ENCODE measurements at regions not wholly inside any gene's neighbourhood (a gene's known extent, or its start where the extent isn't known, plus 50 kb on each side); places are given as distances from the start of the nearest gene placed in this dataset.
"Not testable (repeated sequence)": the region's sequence is repeated elsewhere in the genome, so short reads cannot be mapped to it uniquely, and the experiment has no call there.

DNA sequence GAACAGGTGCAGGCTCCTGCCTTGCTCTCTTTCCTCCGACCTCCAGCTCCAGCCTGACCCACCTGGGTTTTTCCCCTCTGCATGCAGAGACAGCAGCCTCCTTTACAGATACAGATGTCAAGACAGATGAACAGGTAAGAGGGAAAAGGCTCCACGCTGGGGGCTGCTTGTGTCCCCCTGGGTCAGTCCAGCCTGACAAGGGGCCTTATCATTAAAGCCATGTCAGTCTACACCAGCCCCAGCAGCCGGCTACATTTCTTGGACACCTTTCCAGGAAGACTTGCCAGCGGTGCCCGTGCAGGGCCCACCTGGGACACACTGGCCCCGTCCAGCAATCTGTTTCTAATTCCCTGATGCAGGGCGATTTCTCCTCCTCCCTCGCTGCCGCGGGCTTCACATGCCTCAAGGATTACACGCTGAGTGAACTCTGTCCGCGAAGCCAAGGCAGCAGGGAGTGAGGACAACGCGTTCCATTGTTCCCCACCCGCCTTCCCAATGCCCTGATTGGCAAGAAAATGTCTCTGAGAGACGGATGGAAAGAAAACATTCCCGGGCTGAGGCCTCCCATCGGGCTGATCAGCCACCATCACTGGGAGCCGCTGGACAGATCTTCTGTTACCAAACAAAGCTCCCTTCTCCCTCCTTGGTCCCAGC is 184.7 kb downstream of the C16orf95 start:
- peak; percentile 50 for DNase-seq (ENCODE audit: low read depth)

DNA sequence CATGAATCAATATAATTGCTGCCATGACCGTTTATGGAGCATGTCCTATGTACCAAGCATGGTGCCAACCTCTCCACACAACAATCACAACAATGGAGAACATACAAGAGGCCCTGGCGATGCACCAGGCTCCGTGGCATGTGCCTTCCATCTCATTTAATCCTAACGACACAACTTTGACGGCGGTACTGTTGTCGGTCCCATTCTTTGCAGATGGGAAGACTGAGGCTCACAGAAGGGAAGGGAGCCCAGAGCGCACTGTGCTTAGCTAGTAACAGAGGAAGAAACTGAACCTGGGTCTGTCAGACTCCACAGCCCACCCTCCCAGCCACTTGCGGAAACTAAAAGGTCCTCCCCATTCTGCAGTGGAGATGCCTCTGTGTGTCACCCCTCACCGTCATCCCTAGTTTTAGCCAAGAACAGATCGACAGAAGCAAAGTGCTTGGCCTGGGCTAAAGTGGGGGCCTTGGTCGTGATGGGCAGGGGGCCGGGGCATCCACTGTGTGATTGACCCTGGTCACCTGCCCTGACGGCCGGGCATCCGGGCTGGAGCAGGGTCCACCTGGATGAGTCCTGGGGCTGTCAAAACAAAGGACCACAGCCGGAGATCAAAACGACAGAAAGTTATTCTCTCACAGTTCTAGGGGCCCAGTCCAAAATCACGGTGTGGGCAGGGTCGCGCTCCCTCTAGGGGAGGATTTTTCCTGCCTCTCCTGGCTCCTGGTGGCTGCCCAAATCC is 183.9 kb downstream of the C16orf95 start:
- no peak for DNase-seq (ENCODE audit: low read depth)

DNA sequence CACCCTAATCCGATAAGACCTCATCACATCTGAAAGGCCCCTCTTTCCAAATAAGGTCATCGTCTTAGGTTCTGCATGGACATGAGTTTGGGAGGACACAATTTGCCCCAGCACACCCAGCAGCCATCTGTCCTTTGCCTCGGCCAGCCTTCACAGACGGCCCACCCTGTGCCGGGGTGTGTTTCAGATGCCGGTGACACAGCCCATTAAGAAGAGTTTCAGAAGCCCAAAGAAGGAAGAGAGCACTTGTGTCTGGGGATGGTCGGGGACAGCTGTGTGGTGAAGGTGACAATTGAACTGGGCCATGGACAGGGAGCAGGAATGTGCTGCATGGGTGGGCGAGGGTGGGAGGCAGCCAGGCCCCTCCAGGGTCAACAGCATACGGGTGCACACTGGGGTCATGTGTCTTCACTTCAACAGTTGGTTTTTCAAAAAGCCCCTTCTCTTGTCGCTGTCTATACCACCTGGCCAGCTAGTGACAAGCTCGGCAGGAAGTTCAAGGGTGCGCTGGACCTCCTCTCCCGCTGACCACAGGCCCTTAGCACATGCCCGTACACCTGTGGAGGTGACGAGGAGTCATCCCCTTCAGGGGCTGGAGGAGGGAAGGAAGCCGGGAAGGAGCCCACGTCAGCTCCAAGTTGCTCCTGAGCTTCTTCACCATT is 183.1 kb downstream of the C16orf95 start:
- DNase-seq (ENCODE audit: low read depth), result no peak

DNA sequence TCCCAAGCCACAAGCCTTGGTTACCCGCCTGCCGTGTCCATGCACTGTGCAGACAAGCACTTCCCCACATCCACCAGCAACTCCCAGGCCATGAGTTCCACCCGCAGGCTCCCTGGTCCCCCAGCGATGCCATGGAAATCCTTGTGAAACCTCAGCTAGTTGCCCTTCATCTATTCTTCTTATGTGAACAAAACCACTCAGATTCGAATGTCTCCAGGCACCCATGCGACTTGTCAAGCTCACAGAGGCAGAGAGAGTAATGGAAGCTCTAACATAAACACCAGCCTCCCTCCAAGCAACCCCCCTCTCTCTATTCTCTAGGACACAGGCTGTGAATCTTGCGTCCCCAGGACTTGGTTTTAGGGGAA is 182.6 kb downstream of the C16orf95 start:
- DNase-seq (ENCODE audit: low read depth), result no peak

DNA sequence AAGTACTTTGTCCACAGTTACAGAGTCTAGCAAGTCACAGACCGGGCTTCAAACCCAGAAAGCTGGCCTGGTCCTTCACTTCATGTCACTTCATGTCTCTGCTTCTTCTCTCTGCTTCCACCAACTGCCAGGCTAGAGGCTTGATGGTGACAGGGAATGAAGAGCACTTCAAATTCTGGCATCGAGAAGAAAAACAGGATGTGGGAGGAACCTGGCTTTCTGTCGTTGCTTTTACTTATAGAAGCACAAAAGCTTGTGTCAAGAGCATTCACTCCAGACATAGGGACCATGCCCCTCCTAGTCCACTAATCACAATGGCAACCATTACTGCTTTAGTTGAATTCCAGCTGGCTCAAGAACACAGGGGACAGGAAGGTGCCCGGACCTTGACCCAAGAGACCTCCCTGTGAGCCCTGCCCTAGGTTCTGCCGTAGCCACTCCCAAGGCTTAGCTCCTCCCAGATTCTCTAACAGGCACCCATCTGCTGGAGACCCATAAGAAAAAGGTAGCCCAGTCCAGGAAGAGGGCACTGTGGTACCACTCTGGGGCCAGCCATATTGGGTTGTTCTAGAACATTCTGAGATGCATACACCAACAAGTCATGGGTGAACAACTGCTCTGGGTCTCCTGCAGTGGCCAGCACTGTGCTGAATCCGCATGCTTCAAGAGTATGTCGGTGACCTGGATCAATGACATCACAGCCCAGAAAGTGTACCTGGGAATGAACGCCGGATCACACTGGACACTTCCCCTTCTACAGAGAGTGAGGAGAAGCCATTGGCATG is 181.8 kb downstream of the C16orf95 start:
- no peak for DNase-seq (ENCODE audit: low read depth)

DNA sequence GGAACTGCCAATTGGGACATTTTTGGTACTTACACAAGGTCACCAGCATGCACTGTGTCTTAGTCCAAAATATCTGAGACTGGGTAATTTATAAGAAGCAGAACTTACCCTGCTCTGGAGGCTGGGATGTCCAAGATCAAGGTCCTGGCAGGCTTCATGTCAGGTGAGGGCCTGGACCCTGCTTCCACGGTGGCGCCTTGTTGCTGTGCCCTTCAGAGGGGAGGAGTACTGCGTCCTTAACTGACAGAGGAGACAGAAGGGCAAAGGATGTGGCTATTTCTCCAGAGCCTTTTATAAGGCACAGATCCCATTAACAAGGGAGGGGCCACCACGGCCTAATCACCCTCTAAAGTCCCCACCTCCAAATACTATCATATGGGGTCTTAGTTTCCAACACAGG is 178.9 kb downstream of the C16orf95 start:
- DNase-seq (ENCODE audit: low read depth), result no peak

DNA sequence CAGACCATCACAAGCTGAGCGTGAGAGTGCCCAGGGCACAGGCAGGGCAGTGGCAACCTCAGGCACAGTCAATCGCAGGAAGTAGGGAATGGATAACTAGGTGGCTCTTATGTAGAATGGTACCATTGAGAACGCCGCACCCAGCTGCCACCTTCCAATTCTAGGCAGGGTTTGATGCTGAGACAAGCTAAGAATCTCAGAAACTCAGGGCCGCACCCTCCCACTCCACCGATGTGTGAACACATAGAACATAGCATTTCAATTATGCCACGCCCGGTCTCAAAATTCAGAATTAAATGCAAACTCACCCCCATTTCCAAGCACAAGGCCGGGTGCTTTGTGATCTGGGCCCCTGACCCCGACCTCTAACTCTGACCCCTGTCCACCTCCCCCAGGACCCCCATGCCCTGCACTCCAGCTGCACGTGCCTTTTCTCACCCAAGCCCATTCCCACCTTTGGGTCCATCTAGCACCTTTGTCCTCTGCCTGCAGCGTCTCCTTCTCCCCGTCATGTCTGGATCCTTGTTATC is 178.4 kb downstream of the C16orf95 start:
- DNase-seq (ENCODE audit: low read depth), result no peak

DNA sequence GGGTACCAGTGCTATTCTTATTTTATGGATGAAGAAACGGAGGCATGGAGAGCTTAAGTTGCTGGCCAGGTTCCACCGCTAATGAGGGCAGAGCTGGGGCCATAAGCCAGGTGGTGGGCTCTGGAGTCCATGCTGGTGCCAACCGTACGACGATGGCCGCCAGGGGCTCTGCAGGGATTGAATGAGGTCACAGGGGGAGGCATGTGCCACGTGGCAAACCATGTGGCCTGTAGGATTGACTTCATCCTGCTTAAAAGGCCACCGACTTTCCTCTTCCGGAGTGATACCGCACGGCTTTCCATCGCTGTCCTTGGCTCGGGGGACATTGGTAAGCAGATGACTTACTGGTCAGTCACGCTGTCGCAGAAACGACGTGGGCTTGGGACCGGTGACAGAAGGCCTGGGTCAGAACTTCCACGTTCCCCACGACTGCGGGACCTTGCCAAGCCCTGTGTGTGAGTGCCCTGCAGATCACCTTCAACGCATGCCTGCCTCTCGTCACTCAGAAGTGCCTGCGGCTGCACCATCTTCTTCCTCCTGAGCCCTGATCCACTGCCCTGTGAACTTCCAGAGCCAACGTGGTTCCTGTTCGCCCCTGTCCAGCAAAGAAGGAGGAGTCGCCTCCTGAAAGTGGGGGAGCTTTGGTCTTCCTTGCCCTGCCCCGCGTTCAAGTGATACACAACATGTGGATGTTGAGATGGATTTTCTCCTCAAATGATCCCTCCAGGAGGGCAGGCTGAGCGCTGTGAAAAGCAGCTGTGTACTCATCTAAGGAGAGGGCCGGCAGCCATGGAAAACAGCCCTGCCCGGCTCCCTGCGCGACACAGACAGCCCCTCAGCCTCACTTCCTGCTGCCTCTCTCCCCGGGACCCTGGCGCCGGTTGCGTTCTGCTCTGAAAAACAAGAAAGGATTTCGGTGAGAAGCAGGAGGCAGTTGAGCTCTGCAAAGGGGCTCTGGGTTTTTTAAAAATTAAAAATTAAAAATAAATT is 176.7 kb downstream of the C16orf95 start:
- no peak for DNase-seq (ENCODE audit: low read depth)

DNA sequence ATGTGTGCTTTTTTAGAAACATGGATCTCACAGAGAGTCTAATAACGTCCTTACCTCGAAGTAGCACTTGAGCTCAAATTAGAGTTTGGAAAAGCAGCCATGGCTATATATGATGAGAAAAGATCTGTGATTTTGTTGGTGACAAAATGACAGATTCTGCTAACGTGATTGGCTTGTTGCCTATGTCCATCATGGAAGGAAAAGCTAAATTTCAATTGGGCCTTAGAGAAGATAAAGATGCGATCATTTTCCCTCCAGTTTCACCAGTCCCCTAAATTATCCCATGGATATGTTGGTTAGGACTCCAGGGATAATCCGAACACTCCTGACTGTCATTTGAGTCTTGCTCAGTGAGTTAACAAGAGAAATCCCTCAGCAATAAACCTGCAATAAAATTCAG is 175.8 kb downstream of the C16orf95 start:
- DNase-seq (ENCODE audit: low read depth), result no peak

DNA sequence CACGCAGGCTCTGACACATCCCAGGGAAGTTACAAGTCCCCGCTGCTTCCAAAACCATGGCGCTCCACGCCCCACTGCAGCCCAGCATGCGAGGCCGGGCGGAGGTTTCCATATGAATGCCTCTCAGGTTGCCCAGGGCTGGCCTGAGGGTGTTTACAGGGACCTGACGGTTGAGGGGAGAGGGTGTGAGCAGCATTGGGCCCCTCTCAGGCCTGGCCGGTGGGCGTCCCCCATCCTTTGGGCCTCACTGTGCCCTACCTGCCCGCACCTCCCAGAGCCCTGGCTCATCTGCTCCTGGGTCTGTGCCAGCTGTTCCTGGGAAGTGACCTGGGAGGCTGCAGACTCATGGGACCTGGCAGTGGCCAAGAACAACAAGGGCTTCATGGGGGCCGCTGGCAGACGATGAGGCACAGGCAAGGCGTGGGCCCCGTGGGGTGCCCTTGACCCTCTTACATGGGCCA is 173.5 kb downstream of the C16orf95 start:
- DNase-seq (ENCODE audit: low read depth), result no peak

DNA sequence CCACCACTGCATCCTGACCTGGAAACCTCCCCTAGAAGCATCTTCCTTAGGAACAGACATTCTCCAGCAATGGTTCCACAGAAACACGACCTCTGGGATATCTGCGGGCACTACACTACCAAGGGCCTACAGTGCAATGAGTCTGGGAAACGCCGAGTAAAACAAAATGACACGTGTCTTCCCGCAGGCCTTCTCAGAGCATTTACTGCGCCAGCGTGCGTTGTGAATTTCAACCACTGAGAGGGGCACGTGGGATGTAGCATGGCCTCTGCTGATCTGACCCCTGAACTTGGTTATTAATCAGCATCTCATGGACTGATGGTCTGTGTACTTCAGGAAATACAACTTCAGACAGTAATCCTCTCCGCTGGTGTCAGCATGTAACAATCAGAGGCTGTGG is 173.0 kb downstream of the C16orf95 start:
- no peak for DNase-seq (ENCODE audit: low read depth)

DNA sequence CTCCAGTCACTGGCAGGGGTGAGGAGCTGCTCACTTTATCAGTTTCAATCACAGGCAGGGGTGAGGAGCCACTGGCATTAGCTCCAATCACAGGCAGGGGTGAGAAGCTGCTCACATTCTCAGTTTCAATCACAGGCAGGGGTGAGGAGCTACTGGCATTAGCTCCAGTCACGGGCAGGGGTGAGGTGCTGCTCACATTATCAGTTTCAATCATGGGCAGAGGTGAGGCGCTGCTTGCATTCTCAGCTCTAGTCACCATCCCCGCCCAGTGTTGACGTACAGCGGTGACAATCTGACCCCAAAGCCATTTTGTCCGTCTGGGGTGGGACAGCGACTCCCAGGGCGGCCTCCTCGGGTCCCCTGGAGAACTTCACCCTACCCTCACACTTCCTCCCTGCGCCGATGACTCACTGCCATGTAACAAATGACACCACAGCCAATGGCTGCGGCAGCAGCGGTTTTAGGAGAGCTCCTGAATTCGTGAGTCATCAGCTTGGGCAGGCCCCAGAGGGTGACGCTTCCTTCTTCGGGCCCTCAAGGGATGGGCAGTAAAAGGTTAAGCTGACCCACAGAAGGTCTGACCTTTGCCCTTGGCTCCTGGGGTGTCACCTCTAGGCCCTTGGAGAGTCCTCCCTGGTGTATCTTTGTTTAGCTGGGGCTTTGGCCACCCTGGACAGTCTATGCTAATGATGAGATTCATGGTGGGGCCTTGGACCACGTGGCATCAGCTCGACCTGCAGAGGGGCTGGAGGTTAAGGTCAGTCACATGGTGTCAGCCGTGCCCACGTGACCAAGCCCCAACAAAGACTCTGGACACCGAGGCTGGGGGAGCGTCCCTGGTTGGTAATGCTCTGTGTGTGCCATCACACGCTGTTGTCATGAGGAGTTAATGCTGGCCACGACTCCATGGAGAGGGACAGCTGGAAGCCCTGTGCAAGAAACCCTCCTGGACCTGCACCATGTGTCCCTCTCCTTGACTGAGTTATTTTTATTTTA is 171.7 kb downstream of the C16orf95 start:
- DNase-seq (ENCODE audit: low read depth), result no peak

DNA sequence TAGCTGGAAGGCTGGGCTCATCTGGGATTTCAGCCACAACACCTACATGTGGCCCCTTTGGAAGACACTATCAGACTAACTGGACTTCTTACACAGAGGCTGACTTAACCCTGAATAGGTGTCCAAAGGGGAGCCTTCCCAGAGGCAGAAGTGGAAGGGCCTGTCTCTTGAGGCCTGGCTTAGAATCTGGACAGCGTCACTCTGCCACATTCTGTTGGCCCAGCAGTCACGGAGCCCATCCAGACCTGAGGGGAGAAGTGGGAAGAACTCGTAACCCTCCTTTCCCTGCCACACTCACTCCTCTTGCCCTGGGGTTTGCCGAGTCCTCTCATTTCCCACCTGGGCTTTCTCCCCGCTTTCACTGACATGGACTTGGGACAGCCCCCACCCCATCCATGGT is 170.5 kb downstream of the C16orf95 start:
- DNase-seq (ENCODE audit: low read depth), result no peak

DNA sequence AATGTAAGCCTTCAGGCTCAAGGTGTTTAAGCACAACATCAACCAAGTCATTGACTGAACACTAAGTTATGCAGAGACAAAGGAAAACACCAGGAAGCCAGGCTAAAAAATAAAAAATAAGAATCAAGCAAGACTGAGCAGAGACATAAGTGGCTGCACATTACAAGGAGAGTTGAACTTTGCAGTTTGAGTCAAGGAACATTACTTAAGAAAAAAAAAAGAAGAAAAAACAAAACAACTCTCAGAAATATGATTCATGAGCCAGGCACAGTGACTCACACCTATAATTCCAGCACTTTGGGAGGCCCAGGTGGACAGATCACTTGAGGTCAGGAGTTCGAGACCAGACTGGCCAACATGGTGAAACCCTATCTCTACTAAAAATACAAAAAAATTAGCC is 168.1 kb downstream of the C16orf95 start:
- no peak for DNase-seq (ENCODE audit: low read depth)

DNA sequence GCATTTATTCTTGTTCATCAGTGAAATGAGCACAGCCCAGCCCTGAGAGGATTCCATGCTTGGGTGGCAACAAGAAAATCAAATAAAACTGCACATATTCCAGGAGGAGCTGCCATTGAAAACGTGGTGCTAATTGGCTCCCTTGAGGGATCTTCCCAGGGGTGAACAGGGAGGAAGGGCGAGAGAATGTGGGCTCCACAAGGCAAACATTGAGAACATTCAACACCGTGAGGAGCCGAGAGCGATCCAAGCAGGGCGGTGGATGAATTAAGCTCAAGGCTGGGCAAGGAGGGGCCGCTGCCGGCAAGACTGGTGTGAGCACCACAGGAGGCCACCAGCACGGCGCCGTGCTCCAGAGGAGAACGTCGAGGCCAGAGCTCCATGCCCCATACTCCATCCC is 166.9 kb downstream of the C16orf95 start:
- DNase-seq (ENCODE audit: low read depth), result no peak

DNA sequence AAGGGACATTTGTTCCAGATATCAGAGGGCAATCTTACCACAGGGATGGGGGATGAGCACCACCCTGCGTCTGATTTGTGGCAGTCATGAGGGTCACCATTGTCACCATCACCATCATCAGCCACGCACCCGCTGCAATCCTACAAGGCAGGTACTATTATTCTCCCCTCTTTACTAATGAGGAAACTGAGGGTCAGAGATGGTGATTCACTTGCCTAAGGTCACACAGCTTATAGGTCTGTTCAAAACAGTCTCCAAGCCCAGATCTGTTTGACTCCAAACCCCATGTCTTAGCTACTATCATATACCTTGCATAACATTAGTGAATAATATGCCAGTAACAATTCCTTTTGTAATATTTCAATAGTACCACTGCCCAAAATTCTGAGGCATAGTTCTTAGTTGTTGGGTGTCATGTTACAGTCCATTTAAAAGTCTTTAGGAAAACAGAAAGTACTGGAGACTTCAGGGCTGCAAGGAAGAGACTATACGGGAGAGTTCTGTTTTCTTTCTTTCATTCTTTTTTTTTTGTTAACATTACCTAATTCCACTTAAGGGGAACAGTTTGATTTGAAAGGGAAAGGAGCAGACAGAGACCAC is 166.4 kb downstream of the C16orf95 start:
- DNase-seq (ENCODE audit: low read depth), result no peak

DNA sequence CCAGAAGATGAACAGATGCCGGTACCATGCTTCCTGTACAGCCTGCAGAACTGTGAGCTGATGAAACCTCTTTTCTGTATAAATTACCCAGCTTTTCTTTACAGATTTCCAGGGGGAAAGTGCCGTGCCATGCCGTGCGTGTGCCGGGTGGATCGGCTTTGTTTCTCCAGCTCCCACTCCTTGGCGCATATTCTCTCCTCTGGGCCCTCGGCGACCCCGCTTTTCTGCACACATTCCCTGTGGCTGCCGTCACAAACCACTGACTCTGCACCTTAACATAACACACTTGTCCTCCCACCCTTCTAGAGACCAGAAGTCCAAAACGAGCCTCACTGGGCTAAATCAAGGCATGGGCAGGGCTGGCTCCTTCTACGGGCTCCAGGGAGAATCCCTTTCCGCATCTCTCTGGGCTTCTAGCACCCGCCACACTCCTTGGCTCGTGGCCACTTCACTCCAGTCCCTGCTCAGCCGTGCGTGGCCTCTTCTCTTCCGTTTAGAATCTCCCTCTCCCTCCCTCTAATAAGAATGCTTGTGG is 164.9 kb downstream of the C16orf95 start:
- DNase-seq (ENCODE audit: low read depth), result no peak

DNA sequence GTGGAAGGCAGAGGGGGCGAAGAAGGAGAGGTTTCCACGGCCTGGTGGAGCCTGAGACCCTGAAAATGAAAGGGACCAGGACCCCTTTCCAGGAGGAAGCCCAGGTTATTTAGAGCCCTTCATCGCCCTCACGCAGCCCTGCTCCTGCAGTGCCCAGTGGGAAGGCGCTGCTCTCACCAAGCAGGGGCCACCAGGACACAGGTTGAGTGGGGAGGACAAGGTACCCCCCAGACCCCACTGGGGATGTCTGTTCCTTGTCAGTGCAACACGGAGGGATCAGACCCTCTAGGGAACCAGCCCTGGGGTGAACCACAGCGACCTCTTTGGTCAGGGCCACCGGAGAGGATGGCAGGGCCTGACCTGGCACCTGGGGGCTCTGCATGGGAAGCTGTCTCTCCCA is 163.9 kb downstream of the C16orf95 start:
- no peak for DNase-seq (ENCODE audit: low read depth)

DNA sequence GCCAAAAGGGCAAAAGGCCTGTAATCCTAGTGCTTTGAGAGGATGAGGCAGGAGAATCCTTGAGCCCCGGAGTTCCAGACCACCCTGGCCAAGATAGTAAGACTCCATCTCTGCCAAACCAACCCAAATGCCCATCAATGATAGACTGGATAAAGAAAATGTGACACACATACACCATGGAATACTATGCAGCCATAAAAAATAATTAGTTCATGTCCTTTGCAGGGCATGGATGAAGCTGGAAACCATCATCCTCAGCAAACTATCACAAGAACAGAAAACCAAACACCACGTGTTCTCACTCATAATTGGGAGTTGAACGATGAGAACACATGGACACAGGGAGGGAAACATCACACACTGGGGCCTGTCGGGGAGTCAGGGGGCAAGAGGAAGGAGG is 161.9 kb downstream of the C16orf95 start:
- DNase-seq (ENCODE audit: low read depth), result not testable (repeated sequence)
